Panc1 (cell line): ENCODE measurements at regions not wholly inside any gene's neighbourhood (a gene's known extent, or its start where the extent isn't known, plus 50 kb on each side); places are given as distances from the start of the nearest gene placed in this dataset.

Experiments
- ATAC-seq: fragments of 200-7000 bp; cut with Tn5 transposase; 2 replicates; pipeline ENCODE4 v1.9.1; 2020; ENCODE audit warnings: mild to moderate bottlenecking, moderate library complexity
- BruUV-seq: library from RNA; stranded (reverse); fragments of 400-500 nt; replicated peaks from 2 replicates; lab custom pipeline; 2021; lab: Mats Ljungman, UMichigan
- CTCF ChIA-PET: fragments of 300-600 bp; sonication (Branson Sonifier 250); formaldehyde crosslinking; loops from one replicate; lab custom pipeline; 2022; ENCODE audit warnings: antibody characterized with exemption; lab: Charles Lee
- POLR2A ChIA-PET: fragments of 300-600 bp; sonication (Branson Sonifier 250); formaldehyde crosslinking; loops from one replicate; lab custom pipeline; 2022; ENCODE audit warnings: antibody characterized with exemption; lab: Charles Lee
- DNase-seq: peaks from one replicate; pipeline ENCODE4 v3.0.0-alpha.2; 2010; ENCODE audit warnings: low read depth, low spot score
- H3K27ac ChIP-seq: 2 replicates; pipeline ENCODE4 v1.5.1; 2011; ENCODE audit warnings: mild to moderate bottlenecking, low read length, inconsistent platforms
- H3K27me3 ChIP-seq: fragments of 200-500 bp; sonication (Bioruptor generic); 2 replicates; pipeline ENCODE4 v1.6.0; 2014; ENCODE audit warnings: low read length, inconsistent platforms; ENCODE audit not compliant: control insufficient read depth, insufficient read depth
- H3K36me3 ChIP-seq: fragments of 200-500 bp; sonication (Bioruptor generic); 2 replicates; pipeline ENCODE4 v1.5.1; 2014; ENCODE audit warnings: inconsistent platforms, mild to moderate bottlenecking, low read length, moderate library complexity; ENCODE audit not compliant: control insufficient read depth, insufficient read depth
- H3K4me1 ChIP-seq: 2 replicates; pipeline ENCODE4 v1.5.1; 2011; ENCODE audit warnings: inconsistent platforms, mild to moderate bottlenecking, low read length, moderate library complexity; ENCODE audit not compliant: control insufficient read depth, insufficient read depth
- H3K4me3 ChIP-seq, 2 experiments: 2 replicates each; pipeline ENCODE4 v1.5.1; 2011 to 2012; ENCODE audit warnings: low read depth in 2 of 2, low read length in 2 of 2, mild to moderate bottlenecking in 2 of 2, inconsistent platforms in 1 of 2, moderate library complexity in 1 of 2
- H3K9me3 ChIP-seq: fragments of 200-500 bp; sonication (Bioruptor generic); 2 replicates; pipeline ENCODE4 v1.5.1; 2014; ENCODE audit warnings: low read depth, mild to moderate bottlenecking, inconsistent platforms, low read length, moderate library complexity; ENCODE audit not compliant: control insufficient read depth, insufficient read depth
- CTCF ChIP-seq: fragments of 450-650 bp; IDR thresholded peaks from 2 replicates; pipeline ENCODE4 v1.5.1; 2017; ENCODE audit warnings: mild to moderate bottlenecking
- POLR2AphosphoS5 ChIP-seq: IDR thresholded peaks from 2 replicates; pipeline ENCODE4 v1.6.1; 2012; ENCODE audit warnings: mild to moderate bottlenecking, low read depth, low read length, moderate library complexity
- REST ChIP-seq, 2 experiments: IDR thresholded peaks; 2 replicates each; pipeline ENCODE4 v1.6.1; 2011 to 2012; ENCODE audit warnings: low read depth in 2 of 2, control low read depth in 1 of 2, low read length in 1 of 2, mild to moderate bottlenecking in 1 of 2, moderate library complexity in 1 of 2; ENCODE audit not compliant: insufficient read depth in 1 of 2
- SIN3A ChIP-seq: IDR thresholded peaks from 2 replicates; pipeline ENCODE4 v1.6.1; 2012; ENCODE audit warnings: low read depth, mild to moderate bottlenecking, low read length, moderate library complexity, borderline replicate concordance; ENCODE audit not compliant: insufficient read depth
- TCF7L2 ChIP-seq: IDR thresholded peaks from 2 replicates; pipeline ENCODE4 v1.6.1; 2011; ENCODE audit warnings: mild to moderate bottlenecking, low read depth, low read length, inconsistent platforms
- in situ Hi-C: cut with HindIII; loops from 2 replicates; pipeline ENCODE4 v1.10.0; 2016; ENCODE audit warnings: low sequenced_read_pairs, low pct_unique_long_range_greater_than_20kb
- intact Hi-C: fragments of 100-400 bp; cut with micrococcal nuclease; formaldehyde crosslinking; loops from one replicate; pipeline ENCODE4 v1.10.0; 2022; ENCODE audit not compliant: unreplicated experiment

DNA sequence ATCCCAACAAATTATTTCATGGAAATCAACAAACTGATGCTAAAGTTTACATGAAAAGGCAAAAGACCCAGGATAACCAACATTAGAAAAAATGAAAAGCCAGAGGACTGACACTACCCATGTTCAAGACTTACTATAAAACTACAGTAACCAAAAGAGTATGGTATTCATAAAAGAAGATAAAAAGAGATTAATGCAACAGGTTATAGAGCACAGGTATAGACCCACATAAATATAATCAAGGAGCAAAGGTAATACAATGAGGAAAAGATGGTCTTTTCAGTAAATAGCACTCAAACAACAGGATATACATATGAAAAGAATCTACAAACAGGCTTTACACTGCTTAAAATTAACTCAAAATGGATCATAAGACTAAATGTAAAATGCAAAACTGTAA lies 1342.7 kb downstream of the UQCRFS1 start:
- Histone ChIP-seq H3K27ac (no peak overlapping the region), H3K27me3 (no peaks in the 10 kb centered on the region), H3K9me3 (no peaks in the 10 kb centered on the region; the same call in 1 of the 2 replicates), H3K36me3 (no peaks in the 10 kb centered on the region), H3K4me3 (no peak overlapping the region), H3K4me1 (no peaks in the 10 kb centered on the region)
- no TSS peak for BruUV-seq
- in situ Hi-C loops, result no loop called here
- DNase-seq (no peak), ATAC-seq (no peak)
- TF ChIP-seq POLR2AphosphoS5 (no peak), SIN3A (no peak), CTCF (no peak), TCF7L2 (no peak), REST (IDR thresholded peaks at IDR 0.05; ENCODE audit: insufficient read depth in 1 of 2, low read depth in 2 of 2, low read length in 1 of 2) (no peak)
- intact Hi-C loops, result no loop called here
- ChIA-PET POLR2A (no interaction called here), CTCF (no interaction called here)

GRCh38 chr19:27868007-27868406 lies 1344.9 kb downstream of the UQCRFS1 start:
- CTCF ChIA-PET, result no interaction called here
- POLR2A ChIA-PET, result no interaction called here
- intact Hi-C loops, result no loop called here
- ATAC-seq (no peak), DNase-seq (no peak)
- Histone ChIP-seq H3K36me3 (no peaks in the 10 kb centered on the region), H3K9me3 (no peaks in the 10 kb centered on the region), H3K4me3 (no peak overlapping the region), H3K27me3 (no peaks in the 10 kb centered on the region), H3K4me1 (no peaks in the 10 kb centered on the region), H3K27ac (no peak overlapping the region)
- in situ Hi-C loops, result no loop called here
- TF ChIP-seq POLR2AphosphoS5, result no peak
- no peak for TF ChIP-seq REST (IDR thresholded peaks at IDR 0.05; ENCODE audit: insufficient read depth in 1 of 2, low read depth in 2 of 2, low read length in 1 of 2)
- no peak for TF ChIP-seq TCF7L2
- TF ChIP-seq SIN3A, result no peak
- TF ChIP-seq CTCF, result no peak
- BruUV-seq, result no TSS peak
